ENCODE measurements at regions not wholly inside any gene's neighbourhood (a gene's known extent, or its start where the extent isn't known, plus 50 kb on each side); places are given as distances from the start of the nearest gene placed in this dataset.
"Not testable (repeated sequence)": the region's sequence is repeated elsewhere in the genome, so short reads cannot be mapped to it uniquely, and the experiment has no call there.

DNA sequence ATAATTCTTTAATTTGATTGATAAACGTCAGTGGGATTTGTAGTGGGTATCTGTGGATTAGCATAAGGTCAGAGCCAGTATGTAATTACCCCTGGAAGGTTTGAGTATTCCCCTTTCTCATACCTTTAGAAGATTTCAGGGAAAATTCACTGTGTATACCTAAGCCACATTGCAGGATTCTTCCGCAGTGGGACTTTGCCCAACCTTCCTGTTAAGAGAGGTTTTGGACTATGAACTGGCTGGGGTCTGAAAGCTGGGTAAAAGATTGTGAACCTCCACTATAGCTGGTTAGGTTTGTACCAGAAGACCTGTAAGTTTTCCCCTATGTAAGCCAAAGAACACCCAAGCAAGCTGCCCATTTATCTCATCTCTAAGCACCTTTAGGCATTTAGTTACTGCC lies 150.2 kb downstream of the TTC6 start:
- TF ChIP-seq, protein P1, sequence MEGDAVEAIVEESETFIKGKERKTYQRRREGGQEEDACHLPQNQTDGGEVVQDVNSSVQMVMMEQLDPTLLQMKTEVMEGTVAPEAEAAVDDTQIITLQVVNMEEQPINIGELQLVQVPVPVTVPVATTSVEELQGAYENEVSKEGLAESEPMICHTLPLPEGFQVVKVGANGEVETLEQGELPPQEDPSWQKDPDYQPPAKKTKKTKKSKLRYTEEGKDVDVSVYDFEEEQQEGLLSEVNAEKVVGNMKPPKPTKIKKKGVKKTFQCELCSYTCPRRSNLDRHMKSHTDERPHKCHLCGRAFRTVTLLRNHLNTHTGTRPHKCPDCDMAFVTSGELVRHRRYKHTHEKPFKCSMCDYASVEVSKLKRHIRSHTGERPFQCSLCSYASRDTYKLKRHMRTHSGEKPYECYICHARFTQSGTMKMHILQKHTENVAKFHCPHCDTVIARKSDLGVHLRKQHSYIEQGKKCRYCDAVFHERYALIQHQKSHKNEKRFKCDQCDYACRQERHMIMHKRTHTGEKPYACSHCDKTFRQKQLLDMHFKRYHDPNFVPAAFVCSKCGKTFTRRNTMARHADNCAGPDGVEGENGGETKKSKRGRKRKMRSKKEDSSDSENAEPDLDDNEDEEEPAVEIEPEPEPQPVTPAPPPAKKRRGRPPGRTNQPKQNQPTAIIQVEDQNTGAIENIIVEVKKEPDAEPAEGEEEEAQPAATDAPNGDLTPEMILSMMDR (IDR thresholded peaks at IDR 0.05; ENCODE audit: unreplicated experiment), result no peak
- Mint-ChIP-seq H3K36me3 (ENCODE audit: low read depth, unreplicated experiment) (no peaks in the 10 kb centered on the region), H3K4me3 (ENCODE audit: unreplicated experiment) (no peak overlapping the region), H3K9me3 (ENCODE audit: unreplicated experiment) (no peaks in the 10 kb centered on the region), H3K4me1 (ENCODE audit: unreplicated experiment) (no peaks in the 10 kb centered on the region), H3K27me3 (ENCODE audit: unreplicated experiment) (no peaks in the 10 kb centered on the region), H3K27ac (ENCODE audit: unreplicated experiment) (no peak overlapping the region)
- DNase-seq (ENCODE audit: low spot score), result no peak

GRCh38 chr14:37746140-37746832 lies 150.9 kb downstream of the TTC6 start:
- no peaks in the 10 kb centered on the region for H3K27me3 Mint-ChIP-seq (ENCODE audit: unreplicated experiment)
- no peak overlapping the region for H3K27ac Mint-ChIP-seq (ENCODE audit: unreplicated experiment)
- TF ChIP-seq, protein P1 (IDR thresholded peaks at IDR 0.05; ENCODE audit: unreplicated experiment), result no peak
- no peaks in the 10 kb centered on the region for H3K36me3 Mint-ChIP-seq (ENCODE audit: low read depth, unreplicated experiment)
- no peaks in the 10 kb centered on the region for H3K9me3 Mint-ChIP-seq (ENCODE audit: unreplicated experiment)
- DNase-seq (ENCODE audit: low spot score), result no peak
- no peak overlapping the region for H3K4me3 Mint-ChIP-seq (ENCODE audit: unreplicated experiment)
- no peaks in the 10 kb centered on the region for H3K4me1 Mint-ChIP-seq (ENCODE audit: unreplicated experiment)

DNA sequence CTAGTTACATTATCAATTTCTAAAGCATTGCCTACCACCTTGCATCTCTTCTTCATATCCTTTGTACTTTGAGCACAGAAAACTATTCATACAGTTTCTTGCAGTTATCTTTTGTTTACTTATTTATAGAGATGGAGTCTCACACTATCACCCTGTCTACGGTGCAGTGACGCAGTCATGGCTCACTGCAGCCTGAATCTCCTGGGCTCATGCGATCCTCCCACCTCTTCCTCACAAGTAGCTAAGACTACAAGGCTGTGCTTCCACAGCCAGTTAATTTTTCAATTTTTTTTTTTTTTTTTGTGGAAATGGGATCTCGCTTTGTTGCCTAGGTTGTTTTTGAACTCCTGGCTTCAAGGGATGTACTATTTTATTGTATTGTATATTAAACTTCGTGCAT lies 158.0 kb downstream of the TTC6 start:
- TF ChIP-seq, protein P1 (IDR thresholded peaks at IDR 0.05; ENCODE audit: unreplicated experiment), result no peak
- Mint-ChIP-seq H3K4me1 (ENCODE audit: unreplicated experiment) (no peaks in the 10 kb centered on the region), H3K36me3 (ENCODE audit: low read depth, unreplicated experiment) (no peaks in the 10 kb centered on the region), H3K9me3 (ENCODE audit: unreplicated experiment) (no peaks in the 10 kb centered on the region), H3K27me3 (ENCODE audit: unreplicated experiment) (no peaks in the 10 kb centered on the region), H3K4me3 (ENCODE audit: unreplicated experiment) (no peak overlapping the region), H3K27ac (ENCODE audit: unreplicated experiment) (no peak overlapping the region)
- DNase-seq (ENCODE audit: low spot score), result no peak

DNA sequence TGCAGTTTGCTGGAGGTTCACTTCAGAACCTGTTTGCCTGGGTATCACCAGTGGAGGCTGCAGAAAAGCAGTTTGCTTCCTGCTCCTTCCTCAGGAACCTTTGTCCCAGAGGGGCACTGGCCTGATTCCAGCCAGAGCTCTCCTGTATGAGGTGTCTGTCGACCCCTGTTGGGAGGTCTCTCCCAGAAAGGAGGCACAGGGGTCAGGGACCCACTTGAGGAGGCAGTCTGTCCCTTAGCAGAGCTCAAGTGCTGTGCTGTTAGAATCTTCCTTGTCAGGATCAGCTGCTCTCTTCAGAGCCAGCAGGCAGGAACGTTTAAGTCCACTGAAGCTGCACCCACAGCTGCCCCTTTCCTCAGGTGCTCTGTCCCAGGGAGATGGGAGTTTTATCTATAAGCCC lies 164.8 kb downstream of the TTC6 start:
- H3K27me3 Mint-ChIP-seq (ENCODE audit: unreplicated experiment); H3K27ac Mint-ChIP-seq (ENCODE audit: unreplicated experiment): not testable (repeated sequence)

DNA sequence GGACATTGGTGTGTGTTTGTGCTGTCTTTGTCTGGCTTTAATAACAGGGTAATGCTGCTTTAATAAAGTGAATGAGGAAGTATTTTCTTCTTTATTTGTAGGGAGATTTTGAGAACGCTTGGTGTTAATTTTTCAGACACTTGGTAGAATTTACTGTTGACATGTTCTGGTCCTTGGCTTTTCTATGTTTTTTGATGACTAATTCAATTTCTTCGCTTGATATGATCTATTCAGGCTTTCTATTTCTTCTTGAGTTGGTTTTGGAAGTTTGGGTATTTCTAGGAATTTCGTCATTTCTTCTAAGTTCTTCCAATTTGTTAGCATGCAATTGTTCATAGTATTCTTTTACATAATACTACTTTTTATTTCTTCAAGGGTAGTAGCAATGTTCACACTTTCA lies 167.8 kb downstream of the TTC6 start:
- DNase-seq (ENCODE audit: low spot score), result no peak
- no peak overlapping the region for H3K4me3 Mint-ChIP-seq (ENCODE audit: unreplicated experiment)
- H3K27me3 Mint-ChIP-seq (ENCODE audit: unreplicated experiment), result no peaks in the 10 kb centered on the region
- no peaks in the 10 kb centered on the region for H3K9me3 Mint-ChIP-seq (ENCODE audit: unreplicated experiment)
- H3K27ac Mint-ChIP-seq (ENCODE audit: unreplicated experiment), result no peak overlapping the region
- H3K4me1 Mint-ChIP-seq (ENCODE audit: unreplicated experiment), result no peaks in the 10 kb centered on the region
- no peaks in the 10 kb centered on the region for H3K36me3 Mint-ChIP-seq (ENCODE audit: low read depth, unreplicated experiment)
- TF ChIP-seq, protein P1 (IDR thresholded peaks at IDR 0.05; ENCODE audit: unreplicated experiment), result no peak

More for the DNA sequence above, 164.8 kb downstream of the TTC6 start:
- H3K36me3 Mint-ChIP-seq (ENCODE audit: low read depth, unreplicated experiment); H3K4me1 Mint-ChIP-seq (ENCODE audit: unreplicated experiment); DNase-seq (ENCODE audit: low spot score); H3K9me3 Mint-ChIP-seq (ENCODE audit: unreplicated experiment); H3K4me3 Mint-ChIP-seq (ENCODE audit: unreplicated experiment): not testable (repeated sequence)

DNA sequence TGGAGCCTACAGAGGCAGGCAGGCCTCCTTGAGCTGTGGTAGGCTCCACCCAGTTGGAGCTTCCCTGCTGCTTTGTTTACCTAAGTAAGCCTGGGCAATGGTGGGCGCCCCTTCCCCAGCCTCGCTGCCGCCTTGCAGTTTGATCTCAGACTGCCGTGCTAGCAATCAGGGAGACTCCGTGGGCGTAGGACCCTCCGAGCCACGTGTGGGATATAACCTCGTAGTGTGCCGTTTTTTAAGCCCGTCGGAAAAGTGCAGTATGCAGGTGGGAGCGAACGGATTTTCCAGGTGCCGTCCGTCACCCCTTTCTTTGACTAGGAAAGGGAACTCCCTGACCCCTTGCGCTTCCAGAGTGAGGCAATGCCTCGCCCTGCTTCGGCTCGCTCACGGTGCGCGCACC lies 176.9 kb downstream of the TTC6 start:
- not testable (repeated sequence) for H3K27me3 Mint-ChIP-seq (ENCODE audit: unreplicated experiment); DNase-seq (ENCODE audit: low spot score); H3K4me1 Mint-ChIP-seq (ENCODE audit: unreplicated experiment); H3K36me3 Mint-ChIP-seq (ENCODE audit: low read depth, unreplicated experiment); H3K27ac Mint-ChIP-seq (ENCODE audit: unreplicated experiment); H3K9me3 Mint-ChIP-seq (ENCODE audit: unreplicated experiment); H3K4me3 Mint-ChIP-seq (ENCODE audit: unreplicated experiment)

Measured in endothelial cell (in vitro differentiated cells).